HG03378 (cell line): ENCODE measurements at regions not wholly inside any gene's neighbourhood (a gene's known extent, or its start where the extent isn't known, plus 50 kb on each side); places are given as distances from the start of the nearest gene placed in this dataset.

ENCODE experiments used
- ATAC-seq: cut with Tn5 transposase; IDR thresholded peaks from one replicate; pipeline ENCODE4 v1.9.1; 2021; ENCODE audit warnings: mild to moderate bottlenecking, moderate library complexity; ENCODE audit not compliant: unreplicated experiment

DNA sequence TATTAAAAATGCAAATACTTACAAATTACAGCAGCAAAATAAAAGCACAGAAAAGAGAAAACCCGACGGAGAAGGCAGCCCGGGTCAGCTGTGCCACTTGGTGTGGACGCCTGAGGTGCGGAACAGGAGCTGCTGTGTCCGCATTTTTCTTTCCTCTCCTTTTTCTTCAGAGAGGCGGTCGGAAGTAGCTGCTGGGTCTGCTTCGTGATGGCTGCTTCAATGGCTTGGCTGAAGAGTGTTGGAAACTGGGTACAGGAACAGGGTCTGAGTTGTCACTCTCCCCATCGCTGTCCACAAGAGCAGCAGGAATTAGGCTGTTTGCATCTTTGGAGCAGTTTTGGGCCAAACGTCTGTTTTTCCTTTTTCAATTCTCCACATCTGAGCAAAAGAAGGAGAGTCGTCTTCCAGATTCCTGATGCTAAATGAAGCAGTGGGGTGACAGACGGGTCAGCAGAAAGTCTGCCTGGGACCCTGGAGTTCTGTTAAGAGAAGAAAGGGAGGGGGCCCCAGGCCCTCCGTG lies 53.5 kb upstream of the ARL8B start:
- ATAC-seq, result no peak

DNA sequence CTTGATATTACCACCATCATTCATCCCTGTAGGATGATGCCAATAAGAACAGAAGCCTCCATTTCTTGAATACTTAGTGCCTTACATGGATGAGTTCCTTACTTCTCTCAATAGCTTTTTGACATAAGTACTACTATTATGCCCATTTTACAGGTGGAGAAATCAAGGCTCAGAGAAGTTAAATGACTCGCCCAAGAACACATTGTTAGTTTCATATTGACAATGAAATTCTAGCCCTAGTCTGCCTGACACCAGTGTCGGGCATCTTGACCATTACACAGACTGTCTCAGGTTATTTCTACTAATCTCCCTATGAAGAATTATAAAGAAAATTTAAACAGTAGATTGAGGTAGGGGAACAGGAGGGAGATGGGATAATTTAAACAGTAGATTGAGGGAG lies 52.5 kb upstream of the ARL8B start:
- no peak for ATAC-seq

DNA sequence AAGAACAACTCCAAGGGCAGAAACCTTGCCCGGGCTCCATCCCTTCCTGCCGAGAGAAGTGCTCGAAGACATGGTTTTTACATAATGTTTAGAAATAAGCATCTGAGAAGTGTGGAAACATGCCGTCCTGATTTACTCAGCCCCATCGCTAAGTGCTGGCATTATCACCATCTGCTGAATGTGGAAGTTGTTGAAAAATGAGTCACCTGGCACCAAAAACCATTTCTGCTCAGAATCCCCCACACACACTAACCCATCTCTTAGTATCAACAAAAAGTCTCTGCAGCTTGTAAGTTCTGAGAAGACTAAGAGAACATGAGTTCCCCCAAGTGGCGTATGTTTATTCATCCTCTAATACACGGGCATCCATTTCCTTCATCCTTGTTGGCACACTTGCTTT lies 51.0 kb upstream of the ARL8B start:
- no peak for ATAC-seq

DNA sequence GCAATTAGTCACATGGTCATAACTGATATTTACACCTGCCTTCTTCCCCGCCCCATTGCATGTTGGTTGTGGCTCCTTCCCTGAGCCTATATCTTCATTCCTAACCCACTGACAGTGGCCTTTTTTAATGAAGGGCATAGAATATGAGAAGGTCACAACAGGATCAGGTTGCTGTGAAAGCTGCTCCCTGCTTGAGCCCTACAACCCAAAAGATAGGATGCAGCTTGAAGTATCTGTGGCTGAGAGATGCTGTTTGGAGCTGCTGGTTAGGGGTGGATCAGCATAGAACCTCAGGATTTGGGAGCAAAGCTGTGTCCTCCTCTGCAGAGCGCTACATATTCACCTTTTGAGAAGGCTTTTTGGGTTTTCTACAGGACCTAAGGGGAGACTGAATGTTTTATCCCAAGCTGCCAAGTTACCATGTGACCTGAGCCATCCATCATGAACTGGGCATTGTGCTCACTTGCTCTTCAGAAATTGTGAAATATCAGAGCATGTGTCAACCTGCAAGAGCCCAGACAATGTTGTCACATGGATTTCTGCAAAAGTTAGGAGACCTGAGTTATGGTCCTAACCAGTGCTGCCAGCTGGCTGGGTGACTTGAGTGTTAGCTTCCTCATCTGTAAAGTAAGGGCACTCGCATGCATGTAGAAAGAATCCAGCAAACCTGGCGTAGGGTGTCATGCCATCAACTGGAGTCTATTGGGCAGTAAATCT lies 49.8 kb upstream of the ARL8B start:
- ATAC-seq, result no peak
